Stimulated activated CD4-positive, alpha-beta T cell treated with anti-CD3 and anti-CD28 coated beads, TNF-alpha, amount 100 ng/mL, for 24 hours (primary cell): ENCODE measurements at regions not wholly inside any gene's neighbourhood (a gene's known extent, or its start where the extent isn't known, plus 50 kb on each side); places are given as distances from the start of the nearest gene placed in this dataset.
"Not testable (repeated sequence)": the region's sequence is repeated elsewhere in the genome, so short reads cannot be mapped to it uniquely, and the experiment has no call there.

Experiments used
- DNase-seq, 3 experiments: peaks; one replicate each; pipeline ENCODE4 v3.0.0-alpha.2; 2020; ENCODE audit warnings: low read depth in 3 of 3

- no peak for DNase-seq
These were observed 143.4 kb upstream of the ITGB1 start for GRCh38 chr10:33101392-33101787.

DNA sequence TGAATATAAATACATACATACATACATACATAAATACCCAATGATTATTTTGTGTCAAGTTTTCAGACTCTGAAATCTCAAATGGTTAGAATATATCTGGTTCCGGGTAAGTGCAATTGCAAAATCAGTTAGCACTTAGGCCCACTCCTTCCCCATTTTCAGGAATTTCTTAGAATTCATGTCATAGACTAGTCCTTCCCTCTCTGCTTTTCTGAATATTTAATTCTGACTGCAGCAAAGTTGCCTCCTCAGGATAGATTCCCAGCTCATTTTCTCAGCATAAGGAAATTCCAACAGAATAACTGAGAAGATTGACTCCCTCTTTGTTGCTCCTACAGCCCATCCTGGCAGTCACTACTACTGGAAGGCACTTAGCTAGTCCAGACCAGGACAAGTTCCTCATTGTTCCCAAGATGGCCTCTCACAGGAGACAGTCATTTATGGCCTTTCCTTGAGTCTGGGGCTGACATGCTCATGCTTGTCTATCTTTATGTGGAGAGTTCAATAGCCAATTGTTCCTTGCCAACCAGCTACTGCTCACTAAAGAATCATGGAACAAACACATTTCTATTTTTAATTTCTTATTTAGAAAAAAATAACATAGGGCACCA is 142.9 kb upstream of the ITGB1 start:
- no peak for DNase-seq

DNA sequence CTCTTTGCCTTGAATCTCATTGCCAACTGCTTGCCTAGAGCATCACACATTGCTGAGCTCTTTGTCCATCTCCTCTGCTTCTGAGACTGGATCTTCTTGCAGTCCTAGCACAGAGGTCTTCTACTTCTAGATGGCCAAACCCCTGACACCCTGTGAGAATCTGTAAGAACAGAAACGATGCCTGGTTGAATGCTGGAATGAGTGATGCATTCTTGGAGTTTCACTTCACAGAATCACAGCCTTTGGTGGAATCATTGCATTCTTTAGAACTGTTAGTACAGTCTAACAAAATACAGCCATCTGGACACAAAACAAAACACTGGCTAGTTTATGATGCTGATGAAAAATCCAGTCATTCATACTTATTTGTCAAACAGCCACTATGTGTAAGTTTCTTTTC is 141.7 kb upstream of the ITGB1 start:
- DNase-seq = no peak

GRCh38 chr10:33098951-33099663 is 141.1 kb upstream of the ITGB1 start:
- DNase-seq = no peak

DNA sequence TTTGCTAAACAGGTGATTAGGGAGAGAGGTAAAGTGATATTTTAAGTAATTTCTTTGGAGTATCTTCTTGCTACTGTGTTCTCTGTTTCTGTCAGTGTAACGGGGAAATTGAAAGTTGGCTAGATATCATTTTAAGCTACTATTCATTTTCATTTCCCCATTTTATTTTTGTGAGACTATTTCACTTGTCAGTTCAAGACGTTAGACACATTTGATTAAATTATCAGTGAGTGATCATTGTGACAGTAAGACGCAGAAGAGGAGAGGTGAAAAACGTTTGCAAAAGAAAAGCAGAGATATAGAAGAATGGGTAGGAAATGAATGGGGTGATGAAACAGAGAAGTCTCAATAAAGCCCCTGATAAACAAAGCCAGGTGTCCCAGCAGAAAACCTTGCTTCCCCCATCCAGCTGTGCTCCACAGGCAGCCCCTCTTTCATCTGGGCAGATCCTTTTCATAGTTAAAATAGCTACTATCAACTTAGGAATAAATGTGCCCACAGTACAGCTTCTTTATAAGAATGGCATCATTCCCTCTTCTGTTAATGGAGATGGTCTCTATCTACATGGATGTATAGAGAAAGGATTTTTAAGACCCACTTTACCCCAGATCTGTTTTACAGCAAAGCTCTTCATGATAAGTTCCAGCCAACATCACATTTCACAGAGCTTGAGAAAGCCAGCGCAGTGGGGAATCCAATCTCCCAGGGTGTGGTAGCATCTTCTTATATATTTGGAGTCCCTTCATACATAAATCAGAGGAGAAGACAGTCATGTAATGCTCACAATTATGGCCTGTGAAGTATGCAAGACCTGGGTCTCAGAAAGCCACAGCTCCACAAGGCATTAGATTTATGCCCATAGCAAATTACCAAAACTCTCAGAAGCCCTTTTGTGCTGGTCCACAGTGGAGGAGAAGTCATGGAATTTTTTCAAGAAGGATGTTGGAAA is 138.1 kb upstream of the ITGB1 start:
- no peak for DNase-seq

GRCh38 chr10:33094263-33095051 is 136.4 kb upstream of the ITGB1 start:
- no peak for DNase-seq

DNA sequence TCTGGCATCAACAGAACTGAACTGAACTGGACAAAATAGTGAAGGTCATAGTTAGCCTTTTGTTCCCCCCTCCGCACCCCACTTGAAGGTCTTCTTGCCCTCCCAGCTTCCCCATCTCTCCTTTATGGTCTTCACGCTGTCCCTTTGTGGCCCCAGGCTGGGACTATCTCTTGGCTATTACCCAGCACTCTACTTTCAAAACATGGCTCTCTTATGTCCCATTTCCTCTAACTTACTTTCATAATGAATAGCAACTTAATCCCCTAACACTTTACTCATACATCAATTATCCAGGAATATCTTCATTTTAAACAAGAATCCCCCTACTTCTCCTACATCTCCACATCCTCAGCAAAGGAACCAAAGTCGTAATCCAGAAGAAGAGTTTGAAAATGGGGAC is 135.3 kb upstream of the ITGB1 start:
- no peak for DNase-seq

GRCh38 chr10:33092596-33092995 is 134.6 kb upstream of the ITGB1 start:
- DNase-seq = no peak

GRCh38 chr10:33091201-33091600 is 133.2 kb upstream of the ITGB1 start:
- no peak for DNase-seq

GRCh38 chr10:33088990-33089389 is 131.0 kb upstream of the ITGB1 start:
- no peak for DNase-seq

DNA sequence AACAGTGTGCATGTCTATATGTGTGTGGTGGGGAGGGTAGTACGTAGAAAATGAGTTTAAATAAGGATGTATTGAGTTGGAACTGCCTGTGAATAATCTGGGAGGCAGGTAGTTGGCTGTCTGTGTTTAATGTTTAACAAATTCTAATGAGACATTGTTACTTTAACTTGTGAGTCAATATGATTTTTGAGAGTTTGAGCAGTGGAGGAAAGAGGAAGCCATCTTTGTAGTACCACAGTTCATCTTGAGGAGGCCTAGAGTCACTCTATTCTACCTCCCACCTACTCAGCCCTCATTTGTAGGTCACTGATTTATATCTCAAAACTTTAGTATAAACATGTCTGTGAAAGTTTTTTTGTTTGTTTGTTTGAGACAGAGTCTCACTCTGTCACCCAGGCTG is 129.9 kb upstream of the ITGB1 start:
- DNase-seq = no peak

DNA sequence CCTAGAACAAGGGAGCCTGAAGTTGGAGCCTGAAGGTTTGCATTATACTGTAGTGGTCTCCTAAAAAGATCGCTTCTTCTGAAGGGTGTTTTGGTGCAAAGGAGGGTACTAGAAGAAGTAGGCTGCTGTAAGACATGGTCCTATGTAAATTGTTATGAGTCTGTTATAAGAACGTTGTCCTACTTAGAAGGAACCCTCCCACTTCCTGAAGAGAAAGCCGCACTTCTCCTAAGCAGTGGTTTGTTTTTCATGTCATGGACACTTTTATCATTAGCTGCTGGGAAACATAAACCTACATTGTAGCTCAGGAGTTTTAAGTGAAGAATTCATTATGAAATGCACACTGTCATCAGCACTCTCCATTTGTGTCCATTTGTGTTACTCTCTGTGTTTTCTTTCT is 129.1 kb upstream of the ITGB1 start:
- DNase-seq = no peak

DNA sequence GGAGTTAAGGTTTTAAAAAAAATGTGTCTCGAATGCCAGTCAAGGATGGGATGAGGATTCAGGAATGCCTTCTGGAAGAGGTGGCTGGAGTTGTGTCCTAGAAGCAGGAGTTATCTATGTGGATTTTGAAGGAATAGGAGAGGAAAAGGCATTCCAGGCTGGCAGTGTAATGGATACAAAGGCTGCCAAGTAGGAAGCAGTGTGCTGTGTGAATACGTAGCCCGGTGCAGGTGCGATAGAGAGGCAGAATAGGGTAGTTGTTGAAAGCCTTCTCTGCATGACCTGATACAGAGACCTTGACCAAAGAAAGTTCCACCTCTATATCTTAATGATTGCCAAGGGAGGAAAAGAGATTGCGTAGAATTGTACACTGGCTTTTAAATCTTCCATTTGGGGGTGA is 128.1 kb upstream of the ITGB1 start:
- DNase-seq = no peak

DNA sequence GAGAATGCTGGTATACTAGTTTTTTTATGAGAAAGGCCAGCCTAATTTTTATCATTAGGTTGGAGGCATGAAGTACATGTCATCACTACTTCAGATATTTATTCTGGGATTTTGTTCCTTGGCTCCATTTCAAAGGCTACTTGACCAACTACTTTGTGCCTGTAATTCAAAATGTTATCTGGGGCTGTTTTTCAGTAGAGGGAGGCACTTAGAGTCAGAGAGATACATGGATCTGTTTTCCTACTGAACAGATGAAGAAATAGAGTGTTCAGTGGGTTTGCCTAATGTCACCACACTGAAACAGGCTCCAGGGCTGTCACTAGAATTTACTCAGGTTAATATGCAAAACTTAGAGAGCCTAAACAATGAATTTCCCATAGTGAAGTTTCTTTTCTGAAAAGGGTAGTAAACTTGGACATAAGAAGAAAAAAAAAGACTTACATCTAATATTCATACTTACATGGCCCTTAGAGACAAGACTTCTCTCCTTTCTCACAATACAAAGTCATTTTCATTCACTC is 127.3 kb upstream of the ITGB1 start:
- DNase-seq = no peak

GRCh38 chr10:33084453-33084852 is 126.4 kb upstream of the ITGB1 start:
- DNase-seq = no peak

- DNase-seq = no peak
These were observed 124.4 kb upstream of the ITGB1 start for GRCh38 chr10:33082373-33082895.

GRCh38 chr10:33080467-33080866 is 122.4 kb upstream of the ITGB1 start:
- DNase-seq = not testable (repeated sequence)

- DNase-seq = no peak
These were observed 116.4 kb upstream of the ITGB1 start for GRCh38 chr10:33074443-33074842.

- DNase-seq = no peak
These were observed 115.8 kb upstream of the ITGB1 start for GRCh38 chr10:33073641-33074415.

DNA sequence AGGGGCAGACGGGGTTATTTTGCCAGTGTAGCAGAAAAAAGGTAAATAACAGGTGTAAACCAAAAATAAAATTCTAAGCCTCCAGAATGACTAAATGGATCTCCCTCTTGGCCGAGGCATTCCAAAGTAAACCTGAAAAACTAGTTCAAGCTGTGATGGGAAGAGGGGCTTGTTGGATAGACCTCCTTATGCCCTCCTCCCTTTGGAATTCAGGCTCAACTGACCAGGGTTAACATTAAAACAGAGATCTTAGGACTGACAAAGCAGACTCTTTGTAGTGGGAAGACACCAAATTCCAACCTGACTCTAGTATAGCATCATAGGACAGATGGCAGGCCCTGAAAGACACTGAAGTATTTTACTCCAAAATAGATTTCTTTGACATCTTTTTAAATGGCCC is 113.8 kb upstream of the ITGB1 start:
- no peak for DNase-seq

- DNase-seq = no peak
These were observed 112.1 kb upstream of the ITGB1 start for GRCh38 chr10:33070101-33070500.
